ENCODE measurements at regions not wholly inside any gene's neighbourhood (a gene's known extent, or its start where the extent isn't known, plus 50 kb on each side); places are given as distances from the start of the nearest gene placed in this dataset.

- H3K4me3 ChIP-seq: no peak overlapping the region
- TF ChIP-seq EZH2 (IDR thresholded peaks at IDR 0.05) (no peak), EZH2phosphoT487 (IDR thresholded peaks at IDR 0.05) (no peak)
- TF ChIP-seq, protein P1, sequence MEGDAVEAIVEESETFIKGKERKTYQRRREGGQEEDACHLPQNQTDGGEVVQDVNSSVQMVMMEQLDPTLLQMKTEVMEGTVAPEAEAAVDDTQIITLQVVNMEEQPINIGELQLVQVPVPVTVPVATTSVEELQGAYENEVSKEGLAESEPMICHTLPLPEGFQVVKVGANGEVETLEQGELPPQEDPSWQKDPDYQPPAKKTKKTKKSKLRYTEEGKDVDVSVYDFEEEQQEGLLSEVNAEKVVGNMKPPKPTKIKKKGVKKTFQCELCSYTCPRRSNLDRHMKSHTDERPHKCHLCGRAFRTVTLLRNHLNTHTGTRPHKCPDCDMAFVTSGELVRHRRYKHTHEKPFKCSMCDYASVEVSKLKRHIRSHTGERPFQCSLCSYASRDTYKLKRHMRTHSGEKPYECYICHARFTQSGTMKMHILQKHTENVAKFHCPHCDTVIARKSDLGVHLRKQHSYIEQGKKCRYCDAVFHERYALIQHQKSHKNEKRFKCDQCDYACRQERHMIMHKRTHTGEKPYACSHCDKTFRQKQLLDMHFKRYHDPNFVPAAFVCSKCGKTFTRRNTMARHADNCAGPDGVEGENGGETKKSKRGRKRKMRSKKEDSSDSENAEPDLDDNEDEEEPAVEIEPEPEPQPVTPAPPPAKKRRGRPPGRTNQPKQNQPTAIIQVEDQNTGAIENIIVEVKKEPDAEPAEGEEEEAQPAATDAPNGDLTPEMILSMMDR (IDR thresholded peaks at IDR 0.05): no peak
- no peaks in the 10 kb centered on the region for H3K9me3 Mint-ChIP-seq
- H3K36me3 Mint-ChIP-seq: no peaks in the 10 kb centered on the region
- H3K4me1 ChIP-seq: peaks cover 9% of the 10 kb centered on the region
- H3K79me2 ChIP-seq (ENCODE audit: low read depth): no peaks in the 10 kb centered on the region
- no peaks in the 10 kb centered on the region for H3F3A ChIP-seq (ENCODE audit: low read depth)
- no peak overlapping the region for H2AFZ ChIP-seq (replicated peaks)
- H3K27ac Mint-ChIP-seq: no peak overlapping the region
- H3K9ac ChIP-seq: no peak overlapping the region
- H3K27me3 Mint-ChIP-seq (ENCODE audit: insufficient read depth, low read depth): no peaks in the 10 kb centered on the region
- no peaks in the 10 kb centered on the region for H3K36me3 ChIP-seq
- DNase-seq (ENCODE audit: low spot score): no peak
- H4K20me1 ChIP-seq (ENCODE audit: low read depth): no peaks in the 10 kb centered on the region
- peaks cover 10% of the 10 kb centered on the region for H3K4me1 Mint-ChIP-seq
- H3K9me3 ChIP-seq (ENCODE audit: low read depth): no peaks in the 10 kb centered on the region
- no peak overlapping the region for H3K4me3 Mint-ChIP-seq
- H3K4me2 ChIP-seq: no peak overlapping the region
- H3K27me3 ChIP-seq: no peaks in the 10 kb centered on the region
- no peak overlapping the region for H3K27ac ChIP-seq
Observed at GRCh38 chr6:140274548-140274947, 900.1 kb upstream of the CITED2 start.

DNA sequence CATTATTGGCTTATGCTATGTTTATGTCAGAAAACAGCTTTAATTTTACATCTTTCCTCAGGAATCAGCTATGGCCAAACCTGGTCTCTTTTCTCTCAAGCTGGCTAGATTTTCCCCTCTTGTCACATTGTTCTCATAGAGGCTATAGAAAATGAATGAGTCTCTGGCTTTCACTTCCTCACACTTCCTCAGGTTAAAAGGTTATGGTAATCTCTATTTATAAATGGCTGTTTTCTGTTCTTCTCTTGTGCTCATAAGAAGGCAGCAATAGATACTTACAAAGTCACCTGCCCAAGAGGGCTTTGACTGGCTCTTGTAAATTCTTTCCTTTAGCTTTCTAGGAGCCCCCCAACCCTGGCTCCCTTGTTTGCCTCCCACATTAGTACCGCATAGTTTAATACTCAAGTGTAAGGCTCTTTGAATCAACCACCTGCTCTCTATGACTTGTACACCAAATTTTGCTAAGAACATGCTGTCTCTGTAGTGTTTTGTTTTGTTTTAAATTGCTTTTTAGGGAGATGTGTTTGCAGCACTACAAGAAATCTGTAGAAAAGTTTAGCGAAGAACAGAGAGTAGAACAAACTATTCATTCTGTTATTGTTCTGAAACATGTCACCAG is 897.4 kb upstream of the CITED2 start:
- no peaks in the 10 kb centered on the region for H3K79me2 ChIP-seq (ENCODE audit: low read depth)
- Mint-ChIP-seq H3K4me1 (peaks cover 10% of the 10 kb centered on the region), H3K4me3 (no peak overlapping the region), H3K27me3 (ENCODE audit: insufficient read depth, low read depth) (no peaks in the 10 kb centered on the region), H3K36me3 (no peaks in the 10 kb centered on the region), H3K9me3 (peaks cover 8% of the 10 kb centered on the region), H3K27ac (peak overlapping the region; percentile 61)
- no peak overlapping the region for H3K9ac ChIP-seq
- H3K4me3 ChIP-seq: no peak overlapping the region
- no peaks in the 10 kb centered on the region for H3K27me3 ChIP-seq
- no peak overlapping the region for H2AFZ ChIP-seq (replicated peaks)
- H3K9me3 ChIP-seq (ENCODE audit: low read depth): peaks cover 7% of the 10 kb centered on the region
- H3K27ac ChIP-seq: no peak overlapping the region
- no peaks in the 10 kb centered on the region for H3F3A ChIP-seq (ENCODE audit: low read depth)
- no peaks in the 10 kb centered on the region for H3K36me3 ChIP-seq
- H3K4me1 ChIP-seq: peaks cover 9% of the 10 kb centered on the region
- H3K4me2 ChIP-seq: peak overlapping the region; percentile 8
- H4K20me1 ChIP-seq (ENCODE audit: low read depth): no peaks in the 10 kb centered on the region
- TF ChIP-seq, protein P1 (IDR thresholded peaks at IDR 0.05): no peak
- no peak for TF ChIP-seq EZH2 (IDR thresholded peaks at IDR 0.05)
- no peak for TF ChIP-seq EZH2phosphoT487 (IDR thresholded peaks at IDR 0.05)
- no peak for DNase-seq (ENCODE audit: low spot score)

DNA sequence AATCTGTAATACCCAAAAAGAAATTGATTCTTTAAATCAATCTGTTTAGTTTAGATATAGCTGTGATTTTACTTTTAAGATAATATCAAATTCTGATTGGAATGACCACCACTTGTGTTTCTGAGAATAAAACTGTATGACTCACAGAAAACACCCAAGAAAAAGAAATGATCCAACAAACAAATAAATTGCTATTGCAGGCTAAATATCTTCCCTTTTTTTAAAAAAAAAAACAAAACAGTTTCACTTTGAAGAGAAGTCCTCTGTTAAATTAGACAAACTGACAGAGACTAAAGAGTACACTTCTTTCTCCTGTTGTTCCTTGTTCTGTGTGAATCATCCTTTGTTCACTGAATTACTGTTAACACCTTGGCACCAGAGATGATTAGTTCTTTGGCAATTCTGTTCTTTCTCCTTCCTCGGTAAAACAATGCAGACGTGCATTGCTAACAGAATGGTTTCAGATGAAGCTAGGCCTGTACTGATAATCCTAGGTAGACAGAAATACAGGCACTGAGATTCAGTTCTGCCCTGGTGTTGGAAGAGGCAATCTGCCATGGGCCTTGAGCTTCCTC is 895.2 kb upstream of the CITED2 start:
- Histone ChIP-seq H3K4me1 (peaks cover 9% of the 10 kb centered on the region), H3K27ac (no peak overlapping the region), H3K9me3 (ENCODE audit: low read depth) (peaks cover 7% of the 10 kb centered on the region), H3K79me2 (ENCODE audit: low read depth) (no peaks in the 10 kb centered on the region), H2AFZ (replicated peaks) (no peak overlapping the region), H3K9ac (no peak overlapping the region), H3K4me2 (no peak overlapping the region), H3K4me3 (no peak overlapping the region), H3K36me3 (no peaks in the 10 kb centered on the region), H3F3A (ENCODE audit: low read depth) (no peaks in the 10 kb centered on the region), H4K20me1 (ENCODE audit: low read depth) (no peaks in the 10 kb centered on the region), H3K27me3 (no peaks in the 10 kb centered on the region)
- Mint-ChIP-seq H3K27me3 (ENCODE audit: insufficient read depth, low read depth) (no peaks in the 10 kb centered on the region), H3K9me3 (peaks cover 12% of the 10 kb centered on the region), H3K4me1 (peaks cover 10% of the 10 kb centered on the region), H3K36me3 (no peaks in the 10 kb centered on the region), H3K4me3 (no peak overlapping the region), H3K27ac (no peak overlapping the region)
- no peak for DNase-seq (ENCODE audit: low spot score)
- TF ChIP-seq, protein P1 (IDR thresholded peaks at IDR 0.05): no peak
- TF ChIP-seq EZH2 (IDR thresholded peaks at IDR 0.05): no peak
